NCI-H774 (cell line): ENCODE measurements at regions not wholly inside any gene's neighbourhood (a gene's known extent, or its start where the extent isn't known, plus 50 kb on each side); places are given as distances from the start of the nearest gene placed in this dataset.
"Not testable (repeated sequence)": the region's sequence is repeated elsewhere in the genome, so short reads cannot be mapped to it uniquely, and the experiment has no call there.

Source experiments
- DNase-seq: peaks from one replicate; lab custom pipeline; 2025; lab: John Stamatoyannopoulos, UW

GRCh38 chr10:121276822-121277221 is 321.4 kb downstream of the FGFR2 start:
- no peak for DNase-seq

- DNase-seq: not testable (repeated sequence)
Observed at GRCh38 chr10:121278386-121278785, 319.9 kb downstream of the FGFR2 start.

- DNase-seq: no peak
Observed at GRCh38 chr10:121281576-121281975, 316.7 kb downstream of the FGFR2 start.

GRCh38 chr10:121282264-121282663 is 316.0 kb downstream of the FGFR2 start:
- no peak for DNase-seq

- DNase-seq: no peak
Observed at GRCh38 chr10:121282797-121283515, 315.3 kb downstream of the FGFR2 start.

- no peak for DNase-seq
Observed at GRCh38 chr10:121284936-121285335, 313.3 kb downstream of the FGFR2 start.

GRCh38 chr10:121285406-121286196 is 312.6 kb downstream of the FGFR2 start:
- DNase-seq: no peak

GRCh38 chr10:121288011-121288410 is 310.2 kb downstream of the FGFR2 start:
- DNase-seq: no peak

GRCh38 chr10:121288864-121289661 is 309.2 kb downstream of the FGFR2 start:
- no peak for DNase-seq

GRCh38 chr10:121289800-121290199 is 308.4 kb downstream of the FGFR2 start:
- no peak for DNase-seq

- DNase-seq: no peak
Observed at GRCh38 chr10:121290674-121291073, 307.6 kb downstream of the FGFR2 start.

GRCh38 chr10:121291376-121291775 is 306.9 kb downstream of the FGFR2 start:
- no peak for DNase-seq

- DNase-seq: no peak
Observed at GRCh38 chr10:121291823-121292222, 306.4 kb downstream of the FGFR2 start.

- DNase-seq: no peak
Observed at GRCh38 chr10:121292321-121292720, 305.9 kb downstream of the FGFR2 start.

GRCh38 chr10:121293110-121293509 is 305.1 kb downstream of the FGFR2 start:
- DNase-seq: no peak

GRCh38 chr10:121294630-121295029 is 303.6 kb downstream of the FGFR2 start:
- no peak for DNase-seq

- no peak for DNase-seq
Observed at GRCh38 chr10:121296378-121296777, 301.9 kb downstream of the FGFR2 start.

- DNase-seq: no peak
Observed at GRCh38 chr10:121296881-121297585, 301.2 kb downstream of the FGFR2 start.

GRCh38 chr10:121300723-121301122 is 297.5 kb downstream of the FGFR2 start:
- DNase-seq: no peak

GRCh38 chr10:121302541-121303180 is 295.6 kb downstream of the FGFR2 start:
- no peak for DNase-seq

GRCh38 chr10:121303287-121303890 is 294.9 kb downstream of the FGFR2 start:
- no peak for DNase-seq
